ENCODE measurements at regions not wholly inside any gene's neighbourhood (a gene's known extent, or its start where the extent isn't known, plus 50 kb on each side); places are given as distances from the start of the nearest gene placed in this dataset.

GRCh38 chr19:28319918-28320317 is 893.0 kb downstream of the UQCRFS1 start:
- no peak for TF ChIP-seq CTCF (IDR thresholded peaks at IDR 0.05; ENCODE audit: insufficient read depth, low read depth, low read length, missing control alignments)
- no peak overlapping the region for H3K4me3 ChIP-seq (ENCODE audit: low read length)
- DNase-seq (ENCODE audit: low read depth): no peak

- no peak overlapping the region for H3K4me3 ChIP-seq (ENCODE audit: low read length)
- TF ChIP-seq CTCF (IDR thresholded peaks at IDR 0.05; ENCODE audit: insufficient read depth, low read depth, low read length, missing control alignments): no peak
- no peak for DNase-seq (ENCODE audit: low read depth)
Observed at GRCh38 chr19:28319227-28319626, 893.7 kb downstream of the UQCRFS1 start.

DNA sequence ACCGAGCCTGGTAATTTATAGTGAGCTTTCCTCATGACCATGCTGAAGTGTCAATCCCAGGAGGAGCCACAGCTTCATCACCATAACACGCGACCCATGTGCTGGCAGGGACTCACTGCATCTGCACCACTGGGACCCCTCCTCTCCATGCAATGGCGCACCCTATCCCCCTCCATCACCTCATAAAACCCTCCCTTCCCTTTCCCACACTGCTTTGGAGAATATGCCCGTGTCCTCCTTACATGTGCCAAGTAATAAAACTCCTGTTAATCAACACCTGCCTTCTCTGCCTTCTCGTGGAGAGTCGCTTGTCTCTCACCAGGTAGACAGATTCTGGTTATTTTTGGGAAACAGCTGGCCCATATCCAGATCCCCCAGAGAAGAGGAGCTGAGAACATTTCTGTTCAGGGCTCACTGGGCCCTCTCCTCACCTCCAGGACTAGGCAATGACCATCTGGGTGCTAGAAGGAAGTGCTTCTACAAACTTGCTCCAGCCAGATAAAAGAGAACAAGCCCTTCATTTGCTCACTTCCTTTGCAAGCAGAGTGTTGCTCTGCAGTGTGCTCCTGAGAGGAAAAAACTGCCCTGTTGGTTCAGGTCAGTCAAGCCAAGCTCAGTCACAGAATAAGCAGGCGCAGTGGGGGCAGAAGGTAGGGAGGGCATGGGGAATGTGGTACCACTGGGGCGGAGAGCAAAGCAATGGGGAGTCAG is 894.3 kb downstream of the UQCRFS1 start:
- H3K4me3 ChIP-seq (ENCODE audit: low read length): no peak overlapping the region
- TF ChIP-seq CTCF (IDR thresholded peaks at IDR 0.05; ENCODE audit: insufficient read depth, low read depth, low read length, missing control alignments): no peak
- no peak for DNase-seq (ENCODE audit: low read depth)

DNA sequence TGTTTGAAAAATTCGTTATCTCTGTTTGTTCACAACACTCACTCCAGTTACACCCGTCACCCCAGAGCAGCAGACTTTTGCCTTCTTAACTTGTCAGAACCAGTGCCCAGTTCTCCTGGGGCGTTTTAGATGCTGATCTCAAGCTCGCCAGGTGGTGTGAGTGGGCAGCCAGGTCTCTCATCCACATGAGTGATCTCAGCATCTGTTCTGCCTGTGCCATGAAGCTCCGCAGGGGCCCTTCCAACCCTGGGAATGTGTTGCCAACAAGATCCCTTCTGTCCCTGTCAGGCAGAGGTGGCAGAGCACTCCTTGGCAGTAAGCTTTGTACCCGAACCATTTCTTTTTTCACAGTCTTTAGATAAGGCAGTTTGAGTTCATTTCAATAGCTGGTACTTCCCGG is 896.5 kb downstream of the UQCRFS1 start:
- no peak for DNase-seq (ENCODE audit: low read depth)
- no peak overlapping the region for H3K4me3 ChIP-seq (ENCODE audit: low read length)
- TF ChIP-seq CTCF (IDR thresholded peaks at IDR 0.05; ENCODE audit: insufficient read depth, low read depth, low read length, missing control alignments): no peak

GRCh38 chr19:28314756-28315155 is 898.2 kb downstream of the UQCRFS1 start:
- no peak for DNase-seq (ENCODE audit: low read depth)
- no peak for TF ChIP-seq CTCF (IDR thresholded peaks at IDR 0.05; ENCODE audit: insufficient read depth, low read depth, low read length, missing control alignments)
- no peak overlapping the region for H3K4me3 ChIP-seq (ENCODE audit: low read length)

DNA sequence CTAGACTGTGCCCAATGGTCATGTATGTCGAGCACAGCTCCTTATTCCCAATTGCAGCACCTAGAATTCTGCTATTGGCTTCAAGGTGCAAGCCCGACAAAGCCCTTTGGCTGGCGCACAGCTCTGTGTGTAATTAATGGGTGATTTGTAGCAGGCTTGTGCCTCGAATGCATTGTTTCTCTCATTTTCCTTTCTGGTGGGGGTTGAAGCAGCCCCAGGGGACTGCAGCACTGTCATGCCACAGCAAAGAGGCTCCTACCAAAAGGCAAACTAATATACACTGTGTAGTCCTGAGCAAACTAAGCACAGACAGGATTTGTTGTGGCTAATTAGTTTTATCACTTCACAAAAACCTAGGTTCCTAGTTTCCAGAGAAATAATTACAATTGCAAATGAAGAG is 898.7 kb downstream of the UQCRFS1 start:
- no peak for TF ChIP-seq CTCF (IDR thresholded peaks at IDR 0.05; ENCODE audit: insufficient read depth, low read depth, low read length, missing control alignments)
- no peak overlapping the region for H3K4me3 ChIP-seq (ENCODE audit: low read length)
- no peak for DNase-seq (ENCODE audit: low read depth)

DNA sequence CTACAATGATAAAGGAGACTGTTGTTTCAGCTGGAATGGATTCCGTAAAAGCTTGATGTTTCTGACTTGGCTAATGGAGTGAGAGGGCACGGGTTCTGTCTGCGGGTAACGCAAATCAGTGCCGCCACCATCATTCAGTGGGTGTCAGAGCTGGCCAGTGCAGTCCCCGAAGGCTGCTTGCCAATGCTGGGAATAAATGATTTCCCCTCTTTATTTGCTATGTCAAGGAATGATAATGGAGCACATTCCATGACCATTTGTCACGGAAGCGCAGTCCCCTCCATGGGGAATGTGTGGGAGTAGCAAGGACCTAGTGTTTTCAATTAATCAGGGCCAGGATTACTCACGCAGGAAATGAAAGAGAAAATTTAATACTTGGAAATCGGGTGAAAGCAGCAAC is 899.3 kb downstream of the UQCRFS1 start:
- no peak for DNase-seq (ENCODE audit: low read depth)
- TF ChIP-seq CTCF (IDR thresholded peaks at IDR 0.05; ENCODE audit: insufficient read depth, low read depth, low read length, missing control alignments): no peak
- no peak overlapping the region for H3K4me3 ChIP-seq (ENCODE audit: low read length)

Data from epithelial cell of esophagus (primary cell).